SW480 (cell line): ENCODE measurements at regions not wholly inside any gene's neighbourhood (a gene's known extent, or its start where the extent isn't known, plus 50 kb on each side); places are given as distances from the start of the nearest gene placed in this dataset.

ENCODE experiments used
- DNase-seq: peaks from one replicate; pipeline ENCODE4 v3.0.0-alpha.2; 2016; ENCODE audit warnings: low spot score

GRCh38 chr4:23660865-23661264 lies 229.0 kb downstream of the PPARGC1A start:
- DNase-seq = no peak

- DNase-seq = no peak
Measured at GRCh38 chr4:23654791-23655190, 235.1 kb downstream of the PPARGC1A start.

- DNase-seq = no peak
Measured at GRCh38 chr4:23648854-23649596, 240.8 kb downstream of the PPARGC1A start.

- no peak for DNase-seq
Measured at GRCh38 chr4:23635468-23635867, 254.4 kb downstream of the PPARGC1A start.

GRCh38 chr4:23631255-23631950 lies 258.4 kb downstream of the PPARGC1A start:
- DNase-seq = no peak

- DNase-seq = no peak
Measured at GRCh38 chr4:23630110-23630509, 259.7 kb downstream of the PPARGC1A start.

- no peak for DNase-seq
Measured at GRCh38 chr4:23629421-23629820, 260.4 kb downstream of the PPARGC1A start.

GRCh38 chr4:23614284-23614892 lies 275.5 kb downstream of the PPARGC1A start:
- peak; percentile 64 for DNase-seq

- DNase-seq = no peak
Measured at GRCh38 chr4:23613782-23614181, 276.1 kb downstream of the PPARGC1A start.

GRCh38 chr4:23602720-23603119 lies 287.1 kb downstream of the PPARGC1A start:
- no peak for DNase-seq

GRCh38 chr4:23594125-23594524 lies 295.7 kb downstream of the PPARGC1A start:
- no peak for DNase-seq

- DNase-seq = no peak
Measured at GRCh38 chr4:23590431-23590830, 299.4 kb downstream of the PPARGC1A start.

- no peak for DNase-seq
Measured at GRCh38 chr4:23584024-23584423, 305.8 kb downstream of the PPARGC1A start.

GRCh38 chr4:23582671-23583070 lies 307.2 kb downstream of the PPARGC1A start:
- no peak for DNase-seq

- DNase-seq = no peak
Measured at GRCh38 chr4:23579166-23579565, 310.7 kb downstream of the PPARGC1A start.

GRCh38 chr4:23577398-23577797 lies 312.4 kb downstream of the PPARGC1A start:
- DNase-seq = no peak

- no peak for DNase-seq
Measured at GRCh38 chr4:23572382-23572781, 317.5 kb downstream of the PPARGC1A start.

- DNase-seq = no peak
Measured at GRCh38 chr4:23567338-23567737, 322.5 kb downstream of the PPARGC1A start.

- DNase-seq = no peak
Measured at GRCh38 chr4:23560748-23561147, 329.1 kb downstream of the PPARGC1A start.

- DNase-seq = no peak
Measured at GRCh38 chr4:23558101-23558500, 331.7 kb downstream of the PPARGC1A start.

GRCh38 chr4:23547601-23548000 lies 342.2 kb downstream of the PPARGC1A start:
- no peak for DNase-seq

GRCh38 chr4:23547096-23547495 lies 342.8 kb downstream of the PPARGC1A start:
- DNase-seq = no peak

GRCh38 chr4:23539969-23540569 lies 349.8 kb downstream of the PPARGC1A start:
- DNase-seq = no peak
